Right lobe of liver (tissue), 6 donors: ENCODE measurements at regions not wholly inside any gene's neighbourhood (a gene's known extent, or its start where the extent isn't known, plus 50 kb on each side); places are given as distances from the start of the nearest gene placed in this dataset.

Experiments
- ATAC-seq, 4 donors: fragments of 200-7000 bp; cut with Tn5 transposase; one replicate each; pipeline ENCODE4 v1.9.1; 2020; ENCODE audit warnings: mild to moderate bottlenecking in 4 of 4, moderate library complexity in 4 of 4
- DNase-seq, 3 donors: peaks; one replicate each; pipeline ENCODE4 v3.0.0-alpha.2; 2020
- H3K27ac ChIP-seq, 3 donors: fragments of 200-600 bp; one replicate each; pipeline ENCODE4 v1.8.0; 2022
- H3K27me3 ChIP-seq, 2 donors: fragments of 200-600 bp; one replicate each; pipeline ENCODE4 v1.8.0; 2022
- H3K36me3 ChIP-seq, 4 donors: fragments of 200-600 bp; sonication (generic) in 1 of 4; one replicate each; pipeline versions ENCODE4 v1.5.1 to v1.8.0; 2017 to 2022; ENCODE audit warnings: control low read depth in 1 of 4
- H3K4me1 ChIP-seq, 4 donors: fragments of 200-600 bp; sonication (generic) in 1 of 4; one replicate each; pipeline versions ENCODE4 v1.5.1 to v1.8.0; 2017 to 2022; ENCODE audit warnings: control low read depth in 1 of 4
- H3K4me3 ChIP-seq, 3 donors: fragments of 200-600 bp; one replicate each; pipeline ENCODE4 v1.8.0; 2022
- H3K9me3 ChIP-seq, 4 donors: fragments of 200-600 bp; sonication (generic) in 1 of 4; one replicate each; pipeline versions ENCODE4 v1.5.1 to v1.8.0; 2017 to 2022; ENCODE audit warnings: control low read depth in 1 of 4
- POLR2A ChIP-seq: fragments of 450-650 bp; IDR thresholded peaks from one replicate; pipeline ENCODE4 v1.6.1; 2017; ENCODE audit warnings: antibody characterized with exemption, mild to moderate bottlenecking
- WGBS: methylation state at CpG from one replicate; pipeline ENCODE4 v1.1.6; 2018; ENCODE audit warnings: low coverage, low lambda C conversion rate; ENCODE audit not compliant: insufficient coverage; ENCODE audit errors: missing lambda C conversion rate; 5-methylcytosine and 5-hydroxymethylcytosine counted together
- intact Hi-C, 2 donors: fragments of 100-400 bp; cut with DNase I; formaldehyde crosslinking; loops; one replicate each; pipeline versions ENCODE4 v1.11.2 to v1.14.1; 2022
- TF ChIP-seq, protein P1 (sequence below), 4 donors: fragments of 200-600 bp in 3 of 4; fragments of 450-650 bp in 1 of 4; IDR thresholded peaks; one replicate each; pipeline versions ENCODE4 v1.5.1 to v1.8.0; 2016 to 2022; ENCODE audit warnings: antibody characterized with exemption in 4 of 4, mild to moderate bottlenecking in 2 of 4
- donor health status: DM: no; HTN: yes; CAD: no.
- donor health status: DM: no; HTN: no; CAD: no.
- donor health status: DM: no; HTN: no; CAD: no.
- donor health status: DM: no; HTN: yes; CAD: no.
- donor health status: DM: no; HTN: yes; CAD: no.

- TF ChIP-seq, protein P1, sequence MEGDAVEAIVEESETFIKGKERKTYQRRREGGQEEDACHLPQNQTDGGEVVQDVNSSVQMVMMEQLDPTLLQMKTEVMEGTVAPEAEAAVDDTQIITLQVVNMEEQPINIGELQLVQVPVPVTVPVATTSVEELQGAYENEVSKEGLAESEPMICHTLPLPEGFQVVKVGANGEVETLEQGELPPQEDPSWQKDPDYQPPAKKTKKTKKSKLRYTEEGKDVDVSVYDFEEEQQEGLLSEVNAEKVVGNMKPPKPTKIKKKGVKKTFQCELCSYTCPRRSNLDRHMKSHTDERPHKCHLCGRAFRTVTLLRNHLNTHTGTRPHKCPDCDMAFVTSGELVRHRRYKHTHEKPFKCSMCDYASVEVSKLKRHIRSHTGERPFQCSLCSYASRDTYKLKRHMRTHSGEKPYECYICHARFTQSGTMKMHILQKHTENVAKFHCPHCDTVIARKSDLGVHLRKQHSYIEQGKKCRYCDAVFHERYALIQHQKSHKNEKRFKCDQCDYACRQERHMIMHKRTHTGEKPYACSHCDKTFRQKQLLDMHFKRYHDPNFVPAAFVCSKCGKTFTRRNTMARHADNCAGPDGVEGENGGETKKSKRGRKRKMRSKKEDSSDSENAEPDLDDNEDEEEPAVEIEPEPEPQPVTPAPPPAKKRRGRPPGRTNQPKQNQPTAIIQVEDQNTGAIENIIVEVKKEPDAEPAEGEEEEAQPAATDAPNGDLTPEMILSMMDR (IDR thresholded peaks at IDR 0.05), result no peak
- no peak for TF ChIP-seq POLR2A
- H3K36me3 ChIP-seq, result no peaks in the 10 kb centered on the region
- H3K9me3 ChIP-seq, result no peaks in the 10 kb centered on the region
- ATAC-seq (no peak), DNase-seq (peak in 1 of 3 donors; percentile 20)
- H3K27me3 ChIP-seq, result no peaks in the 10 kb centered on the region
- H3K27ac ChIP-seq, result no peak overlapping the region
- H3K4me1 ChIP-seq, result no peaks in the 10 kb centered on the region
- H3K4me3 ChIP-seq, result no peak overlapping the region
- intact Hi-C loops, result no loop called here
- 37% methylated on average over 2 of the region's 9 CpGs for WGBS
Observed at GRCh38 chr22:27682437-27682836, 119.1 kb downstream of the MN1 start.

GRCh38 chr22:27684901-27685300, 116.7 kb downstream of the MN1 start:
- TF ChIP-seq, protein P1 (IDR thresholded peaks at IDR 0.05), result no peak
- TF ChIP-seq POLR2A, result no peak
- H3K9me3 ChIP-seq, result no peaks in the 10 kb centered on the region
- DNase-seq, result no peak
- no peaks in the 10 kb centered on the region for H3K36me3 ChIP-seq
- no peak for ATAC-seq
- intact Hi-C loops, result no loop called here
- no peak overlapping the region for H3K27ac ChIP-seq
- no peaks in the 10 kb centered on the region for H3K4me1 ChIP-seq
- H3K4me3 ChIP-seq, result no peak overlapping the region
- WGBS, result 53% methylated on average over 7 of the region's 9 CpGs
- H3K27me3 ChIP-seq, result no peaks in the 10 kb centered on the region

DNA sequence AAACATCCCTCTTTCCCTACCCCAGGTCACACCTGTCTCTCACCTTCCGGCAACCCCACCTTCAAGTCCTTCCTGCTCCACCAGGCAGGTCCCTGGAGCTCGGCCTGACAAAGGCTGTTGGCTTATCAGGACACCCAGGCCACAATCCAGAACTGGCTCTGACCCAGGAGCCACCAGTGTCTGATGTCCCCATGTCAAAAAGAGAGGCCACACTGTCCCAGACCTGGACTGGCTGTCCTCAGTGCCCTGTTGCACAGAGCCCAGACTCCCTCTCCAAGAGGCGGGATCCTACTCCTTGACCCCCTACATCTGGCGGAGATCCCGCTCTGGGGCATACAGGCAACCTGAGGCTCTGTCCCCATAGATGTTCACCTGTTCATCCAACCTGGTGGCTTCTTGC, 116.0 kb downstream of the MN1 start:
- Histone ChIP-seq H3K4me1 (no peaks in the 10 kb centered on the region), H3K4me3 (no peak overlapping the region), H3K9me3 (no peaks in the 10 kb centered on the region), H3K27ac (no peak overlapping the region), H3K36me3 (no peaks in the 10 kb centered on the region), H3K27me3 (no peaks in the 10 kb centered on the region)
- 37% methylated on average over 2 of the region's 5 CpGs for WGBS
- intact Hi-C loops, result no loop called here
- ATAC-seq (no peak), DNase-seq (no peak)
- TF ChIP-seq, protein P1 (IDR thresholded peaks at IDR 0.05), result no peak
- no peak for TF ChIP-seq POLR2A

DNA sequence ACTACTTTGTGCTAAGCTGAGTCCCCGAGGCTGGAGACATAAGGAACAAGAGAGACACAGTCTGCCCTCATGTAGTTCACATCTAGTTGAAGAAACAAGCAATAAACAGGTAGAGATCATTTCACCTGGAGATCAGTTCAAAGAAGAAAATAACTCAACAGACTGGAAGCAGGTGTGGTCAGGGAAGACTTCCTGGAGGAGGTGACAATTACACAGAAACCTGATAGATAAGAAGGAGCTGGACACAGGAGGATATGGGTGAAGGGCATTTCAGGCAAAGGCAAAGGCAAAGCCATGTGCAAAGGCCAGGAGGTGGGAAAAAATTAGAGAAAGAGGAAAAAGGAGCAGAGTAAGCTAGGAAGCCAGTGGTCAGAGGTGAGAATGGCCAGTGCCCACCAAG, 115.6 kb downstream of the MN1 start:
- no peaks in the 10 kb centered on the region for H3K27me3 ChIP-seq
- H3K27ac ChIP-seq, result no peak overlapping the region
- ATAC-seq (no peak), DNase-seq (no peak)
- H3K4me1 ChIP-seq, result no peaks in the 10 kb centered on the region
- intact Hi-C loops, result no loop called here
- TF ChIP-seq, protein P1 (IDR thresholded peaks at IDR 0.05), result no peak
- no peak for TF ChIP-seq POLR2A
- H3K9me3 ChIP-seq, result no peaks in the 10 kb centered on the region
- 64% methylated on average over 1 of the region's 1 CpG for WGBS
- no peaks in the 10 kb centered on the region for H3K36me3 ChIP-seq
- no peak overlapping the region for H3K4me3 ChIP-seq

DNA sequence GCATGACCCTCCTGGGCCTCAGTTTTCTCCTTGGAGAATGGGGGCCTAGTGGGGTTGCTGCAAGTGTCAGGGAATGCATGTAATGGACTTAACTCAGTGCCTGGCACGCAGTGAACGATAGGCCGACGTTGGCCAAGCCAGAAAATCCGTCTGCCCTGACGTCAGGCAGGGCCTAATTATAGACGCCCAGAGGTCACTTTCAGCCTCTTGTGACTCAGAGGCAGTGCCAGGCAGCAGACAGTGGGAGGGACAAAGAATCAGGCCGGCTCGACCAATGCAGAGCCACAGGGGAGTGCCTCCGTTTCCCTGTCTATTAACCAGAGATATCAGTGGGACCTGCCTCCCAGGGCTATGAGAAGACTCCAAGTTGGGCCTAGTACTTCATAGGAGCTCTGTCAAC, 115.0 kb downstream of the MN1 start:
- H3K9me3 ChIP-seq, result no peaks in the 10 kb centered on the region
- no peak overlapping the region for H3K4me3 ChIP-seq
- intact Hi-C loops, result no loop called here
- H3K4me1 ChIP-seq, result no peaks in the 10 kb centered on the region
- no peak for TF ChIP-seq POLR2A
- no peak overlapping the region for H3K27ac ChIP-seq
- no peaks in the 10 kb centered on the region for H3K27me3 ChIP-seq
- DNase-seq (peak in 1 of 3 donors; percentile 24), ATAC-seq (peak; percentile 23 to 60 (median 40))
- 60% methylated on average over 4 of the region's 10 CpGs for WGBS
- H3K36me3 ChIP-seq, result no peaks in the 10 kb centered on the region
